ENCODE measurements at regions not wholly inside any gene's neighbourhood (a gene's known extent, or its start where the extent isn't known, plus 50 kb on each side); places are given as distances from the start of the nearest gene placed in this dataset.

DNA sequence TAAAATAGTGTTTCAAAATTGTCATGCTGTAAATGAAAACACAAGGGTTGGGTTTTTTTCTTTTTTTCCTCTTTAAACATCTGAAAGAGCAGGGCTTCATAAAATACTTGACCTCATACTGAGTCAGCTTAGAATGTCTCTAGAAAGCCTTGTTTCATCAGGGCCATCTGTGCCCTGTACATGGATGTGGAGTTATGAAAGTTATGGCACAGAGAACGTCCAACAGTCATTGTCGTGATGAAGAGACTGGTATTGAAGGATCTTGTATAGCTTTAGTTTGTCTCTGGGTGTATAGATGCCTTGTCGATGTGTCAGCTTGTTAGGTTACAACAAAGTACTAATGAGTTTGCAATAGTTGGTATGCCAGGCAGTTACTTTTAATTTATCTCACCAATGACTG lies 127.3 kb downstream of the FAM204A start:
- Histone ChIP-seq H3K4me1 (ENCODE audit: insufficient read depth) (no peaks in the 10 kb centered on the region), H3K36me3 (replicated peaks; ENCODE audit: insufficient read depth, low read depth) (no peaks in the 10 kb centered on the region), H3K9me3 (ENCODE audit: low read depth) (no peaks in the 10 kb centered on the region), H3K4me3 (no peak overlapping the region), H3K79me2 (no peaks in the 10 kb centered on the region), H4K20me1 (ENCODE audit: insufficient read depth, poor library complexity, severe bottlenecking) (no peaks in the 10 kb centered on the region), H3K27ac (no peak overlapping the region), H2AFZ (no peak overlapping the region), H3K9me2 (replicated peaks; ENCODE audit: insufficient read depth) (no peaks in the 10 kb centered on the region), H3K4me2 (no peak overlapping the region), H3K27me3 (no peaks in the 10 kb centered on the region)
- WGBS (ENCODE audit: low lambda C conversion rate, missing lambda C conversion rate): 95% methylated on average over 3 of the region's 3 CpGs
- DNase-seq (ENCODE audit: low spot score): no peak
- TF ChIP-seq EZH2phosphoT487 (IDR thresholded peaks at IDR 0.05; ENCODE audit: low read depth, severe bottlenecking, unreplicated experiment) (no peak), EZH2 (IDR thresholded peaks at IDR 0.05; ENCODE audit: borderline replicate concordance) (no peak)
- TF ChIP-seq, protein P1, sequence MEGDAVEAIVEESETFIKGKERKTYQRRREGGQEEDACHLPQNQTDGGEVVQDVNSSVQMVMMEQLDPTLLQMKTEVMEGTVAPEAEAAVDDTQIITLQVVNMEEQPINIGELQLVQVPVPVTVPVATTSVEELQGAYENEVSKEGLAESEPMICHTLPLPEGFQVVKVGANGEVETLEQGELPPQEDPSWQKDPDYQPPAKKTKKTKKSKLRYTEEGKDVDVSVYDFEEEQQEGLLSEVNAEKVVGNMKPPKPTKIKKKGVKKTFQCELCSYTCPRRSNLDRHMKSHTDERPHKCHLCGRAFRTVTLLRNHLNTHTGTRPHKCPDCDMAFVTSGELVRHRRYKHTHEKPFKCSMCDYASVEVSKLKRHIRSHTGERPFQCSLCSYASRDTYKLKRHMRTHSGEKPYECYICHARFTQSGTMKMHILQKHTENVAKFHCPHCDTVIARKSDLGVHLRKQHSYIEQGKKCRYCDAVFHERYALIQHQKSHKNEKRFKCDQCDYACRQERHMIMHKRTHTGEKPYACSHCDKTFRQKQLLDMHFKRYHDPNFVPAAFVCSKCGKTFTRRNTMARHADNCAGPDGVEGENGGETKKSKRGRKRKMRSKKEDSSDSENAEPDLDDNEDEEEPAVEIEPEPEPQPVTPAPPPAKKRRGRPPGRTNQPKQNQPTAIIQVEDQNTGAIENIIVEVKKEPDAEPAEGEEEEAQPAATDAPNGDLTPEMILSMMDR (IDR thresholded peaks at IDR 0.05; ENCODE audit: poor library complexity): no peak

DNA sequence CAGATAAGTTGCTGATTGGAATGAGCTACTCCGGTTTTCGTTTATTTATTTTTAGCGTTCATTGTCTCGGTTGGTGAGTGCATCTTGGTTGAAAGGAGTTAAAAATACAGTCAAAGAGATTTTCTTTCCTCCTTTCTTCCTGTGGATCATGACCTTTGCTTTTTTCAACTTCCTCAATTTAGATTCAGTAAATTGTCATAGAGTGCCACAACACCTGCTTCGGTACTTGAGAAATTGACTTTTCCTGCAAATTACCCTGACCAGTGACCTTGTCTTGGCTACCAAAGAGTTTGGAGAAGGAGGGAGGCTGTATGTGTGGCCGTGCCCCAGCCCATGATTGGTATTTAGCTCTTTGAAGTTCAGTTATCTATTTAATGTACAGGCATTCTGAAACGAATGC lies 128.7 kb downstream of the FAM204A start:
- 58% methylated on average over 7 of the region's 7 CpGs for WGBS (ENCODE audit: low lambda C conversion rate, missing lambda C conversion rate)
- no peaks in the 10 kb centered on the region for H3K4me1 ChIP-seq (ENCODE audit: insufficient read depth)
- H4K20me1 ChIP-seq (ENCODE audit: insufficient read depth, poor library complexity, severe bottlenecking): no peaks in the 10 kb centered on the region
- H3K27me3 ChIP-seq: no peaks in the 10 kb centered on the region
- no peaks in the 10 kb centered on the region for H3K79me2 ChIP-seq
- H3K9me2 ChIP-seq (replicated peaks; ENCODE audit: insufficient read depth): no peaks in the 10 kb centered on the region
- H3K9me3 ChIP-seq (ENCODE audit: low read depth): no peaks in the 10 kb centered on the region
- TF ChIP-seq, protein P1 (IDR thresholded peaks at IDR 0.05; ENCODE audit: poor library complexity): no peak
- TF ChIP-seq EZH2 (IDR thresholded peaks at IDR 0.05; ENCODE audit: borderline replicate concordance) (no peak), EZH2phosphoT487 (IDR thresholded peaks at IDR 0.05; ENCODE audit: low read depth, severe bottlenecking, unreplicated experiment) (no peak)
- no peak overlapping the region for H3K4me2 ChIP-seq
- no peak for DNase-seq (ENCODE audit: low spot score)
- no peak overlapping the region for H3K27ac ChIP-seq
- H2AFZ ChIP-seq: no peak overlapping the region
- H3K36me3 ChIP-seq (replicated peaks; ENCODE audit: insufficient read depth, low read depth): no peaks in the 10 kb centered on the region
- H3K4me3 ChIP-seq: no peak overlapping the region

DNA sequence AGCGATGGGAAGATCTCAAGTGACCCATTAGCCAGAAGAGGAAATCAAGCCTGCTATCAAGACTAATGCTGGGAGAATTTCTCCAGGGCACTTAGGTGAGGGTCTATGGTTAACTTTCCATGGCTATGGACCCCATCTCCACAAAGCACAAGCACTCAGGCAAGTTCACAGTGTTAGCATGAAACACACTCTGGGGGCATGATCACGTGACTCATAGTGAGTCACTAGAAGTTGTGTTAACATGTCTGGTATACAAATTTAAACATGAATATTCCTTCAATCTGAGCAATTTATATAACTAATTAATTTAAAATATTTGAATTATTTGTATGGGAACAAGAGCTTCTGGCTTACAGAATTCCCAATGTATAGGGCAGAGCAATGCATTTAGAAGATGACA lies 131.8 kb downstream of the FAM204A start:
- Histone ChIP-seq H3K79me2 (no peaks in the 10 kb centered on the region), H3K4me3 (no peak overlapping the region), H3K27me3 (no peaks in the 10 kb centered on the region), H3K4me1 (ENCODE audit: insufficient read depth) (no peaks in the 10 kb centered on the region), H4K20me1 (ENCODE audit: insufficient read depth, poor library complexity, severe bottlenecking) (no peaks in the 10 kb centered on the region), H2AFZ (no peak overlapping the region), H3K4me2 (no peak overlapping the region), H3K36me3 (replicated peaks; ENCODE audit: insufficient read depth, low read depth) (no peaks in the 10 kb centered on the region), H3K27ac (no peak overlapping the region), H3K9me3 (ENCODE audit: low read depth) (no peaks in the 10 kb centered on the region), H3K9me2 (replicated peaks; ENCODE audit: insufficient read depth) (no peaks in the 10 kb centered on the region)
- 100% methylated on average over 2 of the region's 2 CpGs for WGBS (ENCODE audit: low lambda C conversion rate, missing lambda C conversion rate)
- no peak for DNase-seq (ENCODE audit: low spot score)
- no peak for TF ChIP-seq EZH2phosphoT487 (IDR thresholded peaks at IDR 0.05; ENCODE audit: low read depth, severe bottlenecking, unreplicated experiment)
- TF ChIP-seq EZH2 (IDR thresholded peaks at IDR 0.05; ENCODE audit: borderline replicate concordance): no peak
- TF ChIP-seq, protein P1 (IDR thresholded peaks at IDR 0.05; ENCODE audit: poor library complexity): no peak

DNA sequence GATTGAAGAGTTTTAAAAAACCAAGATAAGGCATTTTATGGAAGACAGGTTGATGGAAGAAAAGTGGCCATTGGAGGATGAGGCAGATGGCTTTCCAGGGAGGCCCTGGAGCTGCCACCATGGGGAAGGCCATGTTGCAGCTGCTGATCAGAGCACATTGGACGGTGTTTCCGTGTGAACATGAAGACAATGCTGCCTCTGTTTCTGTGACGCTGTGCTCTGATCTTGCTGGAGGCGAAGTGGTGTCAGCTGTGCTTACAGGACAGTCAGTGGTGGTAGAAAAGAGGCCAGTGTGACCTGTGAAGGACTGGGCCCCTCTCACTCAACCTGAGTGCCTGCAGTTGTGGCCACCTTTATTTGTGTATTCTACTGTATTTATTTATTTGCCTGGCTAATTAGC lies 132.9 kb downstream of the FAM204A start:
- WGBS (ENCODE audit: low lambda C conversion rate, missing lambda C conversion rate): 85% methylated on average over 4 of the region's 4 CpGs
- no peak for DNase-seq (ENCODE audit: low spot score)
- H3K27me3 ChIP-seq: no peaks in the 10 kb centered on the region
- H4K20me1 ChIP-seq (ENCODE audit: insufficient read depth, poor library complexity, severe bottlenecking): no peaks in the 10 kb centered on the region
- H3K9me2 ChIP-seq (replicated peaks; ENCODE audit: insufficient read depth): no peaks in the 10 kb centered on the region
- TF ChIP-seq EZH2phosphoT487 (IDR thresholded peaks at IDR 0.05; ENCODE audit: low read depth, severe bottlenecking, unreplicated experiment) (no peak), EZH2 (IDR thresholded peaks at IDR 0.05; ENCODE audit: borderline replicate concordance) (no peak)
- TF ChIP-seq, protein P1 (IDR thresholded peaks at IDR 0.05; ENCODE audit: poor library complexity): no peak
- no peaks in the 10 kb centered on the region for H3K4me1 ChIP-seq (ENCODE audit: insufficient read depth)
- no peaks in the 10 kb centered on the region for H3K79me2 ChIP-seq
- H3K4me3 ChIP-seq: no peak overlapping the region
- H3K36me3 ChIP-seq (replicated peaks; ENCODE audit: insufficient read depth, low read depth): no peaks in the 10 kb centered on the region
- H3K9me3 ChIP-seq (ENCODE audit: low read depth): no peaks in the 10 kb centered on the region
- H3K27ac ChIP-seq: no peak overlapping the region
- no peak overlapping the region for H3K4me2 ChIP-seq
- H2AFZ ChIP-seq: no peak overlapping the region
